ENCODE measurements at regions not wholly inside any gene's neighbourhood (a gene's known extent, or its start where the extent isn't known, plus 50 kb on each side); places are given as distances from the start of the nearest gene placed in this dataset.
A peak's percentile ranks its signal among the peaks of the same experiment; 100 is the strongest.

DNA sequence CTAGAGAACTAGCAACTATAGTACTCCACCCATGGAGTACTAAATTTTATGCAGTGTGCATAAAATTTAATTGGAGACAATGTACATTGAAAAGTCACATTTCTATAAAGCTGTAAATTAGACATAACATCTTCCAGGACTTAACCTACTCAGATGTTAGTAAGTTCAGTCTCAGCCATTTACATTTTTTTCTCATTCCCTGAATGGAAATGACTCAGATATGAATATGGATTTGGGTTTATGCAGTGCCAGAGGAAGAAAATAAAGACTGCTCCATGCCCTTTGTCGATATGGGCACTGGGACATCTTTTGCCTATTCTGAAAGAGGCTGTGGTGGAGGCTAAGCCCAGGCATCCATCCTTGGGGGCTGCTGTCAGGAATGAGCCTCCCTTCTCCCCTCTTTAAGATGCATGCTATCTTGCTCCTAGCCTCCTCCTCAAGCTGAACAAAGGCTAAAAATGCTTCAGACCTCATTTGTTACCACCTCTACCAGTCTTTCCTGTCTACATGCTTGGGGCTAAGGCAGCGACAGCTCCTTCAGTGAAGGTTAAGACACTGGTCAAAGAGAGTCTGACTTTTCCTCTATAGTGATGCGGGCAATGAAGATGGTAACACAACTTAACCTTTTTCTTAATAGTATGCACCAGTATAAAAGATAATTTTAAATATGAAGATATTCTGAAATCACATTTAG is 486.8 kb upstream of the ANKRD30A start:
- H3K4me1 ChIP-seq (replicated peaks in 1 of 4; ENCODE audit: control insufficient read depth in 3 of 4, insufficient read depth in 4 of 4, low read length in 3 of 4), result no peaks in the 10 kb centered on the region
- CTCF ChIA-PET (ENCODE audit: partially characterized antibody), result interaction anchor here (0.7 kb wide), 1 partner anchor 37 kb away, joined by 3 read pairs; no protein-coding TSS in a partner anchor
- H3K23me2 ChIP-seq (ENCODE audit: low read depth, low read length), result no peaks in the 10 kb centered on the region; the same call in 1 of the 2 replicates
- H3K4ac ChIP-seq (replicated peaks; ENCODE audit: insufficient read length, low read depth, low read length), result no peak overlapping the region
- H3K27me3 ChIP-seq (replicated peaks in 1 of 4; ENCODE audit: control insufficient read depth in 3 of 4, extremely low read depth in 1 of 4, insufficient read depth in 3 of 4, low read length in 3 of 4), result no peaks in the 10 kb centered on the region
- WGBS, 2 experiments (ENCODE audit: extremely low coverage in 1 of 2, insufficient coverage in 1 of 2, insufficient read length in 1 of 2, insufficient replicate concordance in 2 of 2, low coverage in 1 of 2, low lambda C conversion rate in 2 of 2, missing lambda C conversion rate in 1 of 2), result 99% methylated on average over 3 of the region's 3 CpGs; no CpG with 5 or more reads in 1 of the 2 experiments
- H3K36me3 ChIP-seq (ENCODE audit: control insufficient read depth in 2 of 4, insufficient read depth in 4 of 4, low read length in 3 of 4), result no peaks in the 10 kb centered on the region
- H2AK5ac ChIP-seq (ENCODE audit: low read depth, low read length), result no peak overlapping the region
- H2BK12ac ChIP-seq (ENCODE audit: low read depth, low read length), result no peak overlapping the region
- H4K20me1 ChIP-seq (replicated peaks in 1 of 2; ENCODE audit: control insufficient read depth in 1 of 2, insufficient read depth in 2 of 2, low read length in 2 of 2), result no peaks in the 10 kb centered on the region
- H2BK15ac ChIP-seq (ENCODE audit: low read length), result no peak overlapping the region
- no peak overlapping the region for H3K23ac ChIP-seq (ENCODE audit: insufficient read length)
- H3K9ac ChIP-seq (replicated peaks in 1 of 4; ENCODE audit: extremely low read depth in 1 of 4, low read depth in 3 of 4, low read length in 3 of 4), result no peak overlapping the region
- no peaks in the 10 kb centered on the region for H3K79me1 ChIP-seq (ENCODE audit: low read depth, low read length)
- H3K4me3 ChIP-seq (ENCODE audit: extremely low read depth in 1 of 4, insufficient read depth in 2 of 4, low read depth in 3 of 4, low read length in 4 of 4), result no peak overlapping the region
- H3K18ac ChIP-seq (ENCODE audit: extremely low read depth, low read length), result no peak overlapping the region
- FAIRE-seq (no peak), DNase-seq (ENCODE audit: low read depth in 1 of 2, low spot score in 2 of 2) (no peak)
- H3K56ac ChIP-seq (replicated peaks; ENCODE audit: insufficient read length, low read depth, low read length), result no peak overlapping the region
- no peak overlapping the region for H4K5ac ChIP-seq (ENCODE audit: insufficient read length, low read depth, low read length)
- H2BK120ac ChIP-seq (replicated peaks; ENCODE audit: low read depth, low read length), result no peak overlapping the region
- no peaks in the 10 kb centered on the region for H3K79me2 ChIP-seq (ENCODE audit: control insufficient read depth in 1 of 2, insufficient read depth in 2 of 2, low read length in 2 of 2)
- no peaks in the 10 kb centered on the region for H3K9me3 ChIP-seq (ENCODE audit: insufficient read depth in 2 of 2, low read depth in 1 of 2, low read length in 1 of 2)
- H4K8ac ChIP-seq (ENCODE audit: extremely low read depth, insufficient read depth, low read length), result no peak overlapping the region
- POLR2A ChIA-PET (ENCODE audit: partially characterized antibody), result no interaction called here
- no peak overlapping the region for H2BK5ac ChIP-seq (ENCODE audit: low read depth, low read length)
- H4K91ac ChIP-seq (replicated peaks; ENCODE audit: insufficient read length, low read length), result no peak overlapping the region
- H3K14ac ChIP-seq (ENCODE audit: insufficient read length), result no peak overlapping the region
- no peak overlapping the region for H3K27ac ChIP-seq (ENCODE audit: low read depth, low read length)
- 0 out of 2 replicates have a peak overlapping the region, but pooled peaks have one; percentile 88 for H2AFZ ChIP-seq (ENCODE audit: low read length)
- H2BK20ac ChIP-seq (ENCODE audit: low read length), result no peak overlapping the region
- no peak overlapping the region for H3K4me2 ChIP-seq (ENCODE audit: insufficient read depth in 1 of 2, low read depth in 2 of 2, low read length in 2 of 2)
- no peak for TF ChIP-seq BCL11A (IDR thresholded peaks at IDR 0.05; ENCODE audit: low read depth in 2 of 2, low read length in 2 of 2)
- TF ChIP-seq RAD21 (IDR thresholded peaks at IDR 0.05 in 1 of 2, conservative IDR thresholded peaks at IDR 0.05 in 1 of 2; ENCODE audit: low read depth in 2 of 2, low read length in 2 of 2), result no peak
- no peak for TF ChIP-seq SUZ12 (IDR thresholded peaks at IDR 0.05; ENCODE audit: low read length)
- TF ChIP-seq, protein P1, sequence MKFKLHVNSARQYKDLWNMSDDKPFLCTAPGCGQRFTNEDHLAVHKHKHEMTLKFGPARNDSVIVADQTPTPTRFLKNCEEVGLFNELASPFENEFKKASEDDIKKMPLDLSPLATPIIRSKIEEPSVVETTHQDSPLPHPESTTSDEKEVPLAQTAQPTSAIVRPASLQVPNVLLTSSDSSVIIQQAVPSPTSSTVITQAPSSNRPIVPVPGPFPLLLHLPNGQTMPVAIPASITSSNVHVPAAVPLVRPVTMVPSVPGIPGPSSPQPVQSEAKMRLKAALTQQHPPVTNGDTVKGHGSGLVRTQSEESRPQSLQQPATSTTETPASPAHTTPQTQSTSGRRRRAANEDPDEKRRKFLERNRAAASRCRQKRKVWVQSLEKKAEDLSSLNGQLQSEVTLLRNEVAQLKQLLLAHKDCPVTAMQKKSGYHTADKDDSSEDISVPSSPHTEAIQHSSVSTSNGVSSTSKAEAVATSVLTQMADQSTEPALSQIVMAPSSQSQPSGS (IDR thresholded peaks at IDR 0.05; ENCODE audit: low read length), result no peak
- no peak for TF ChIP-seq POU5F1 (IDR thresholded peaks at IDR 0.05; ENCODE audit: low read depth, low read length)
- TF ChIP-seq RFX5 (IDR thresholded peaks at IDR 0.05; ENCODE audit: borderline replicate concordance, low read depth, low read length), result no peak
- TF ChIP-seq SIRT6 (IDR thresholded peaks at IDR 0.05; ENCODE audit: low read length), result no peak
- no peak for TF ChIP-seq POLR2A (IDR thresholded peaks at IDR 0.05; ENCODE audit: control extremely low read depth in 1 of 2, low read depth in 2 of 2, low read length in 2 of 2)
- no peak for TF ChIP-seq SIN3A (conservative IDR thresholded peaks at IDR 0.05 in 1 of 2, IDR thresholded peaks at IDR 0.05 in 1 of 2; ENCODE audit: low read depth in 1 of 2, low read length in 2 of 2)
- TF ChIP-seq SIX5 (IDR thresholded peaks at IDR 0.05; ENCODE audit: low read depth, low read length), result no peak
- no peak for TF ChIP-seq RXRA (IDR thresholded peaks at IDR 0.05; ENCODE audit: insufficient read depth, low read depth, low read length)
- TF ChIP-seq TEAD4 (IDR thresholded peaks at IDR 0.05; ENCODE audit: low read depth, low read length), result no peak
